OCI-M2 (cell line): ENCODE measurements at regions not wholly inside any gene's neighbourhood (a gene's known extent, or its start where the extent isn't known, plus 50 kb on each side); places are given as distances from the start of the nearest gene placed in this dataset.

Experiments used
- DNase-seq: peaks from one replicate; lab custom pipeline; 2025; ENCODE audit not compliant: unreplicated experiment; lab: John Stamatoyannopoulos, UW

DNA sequence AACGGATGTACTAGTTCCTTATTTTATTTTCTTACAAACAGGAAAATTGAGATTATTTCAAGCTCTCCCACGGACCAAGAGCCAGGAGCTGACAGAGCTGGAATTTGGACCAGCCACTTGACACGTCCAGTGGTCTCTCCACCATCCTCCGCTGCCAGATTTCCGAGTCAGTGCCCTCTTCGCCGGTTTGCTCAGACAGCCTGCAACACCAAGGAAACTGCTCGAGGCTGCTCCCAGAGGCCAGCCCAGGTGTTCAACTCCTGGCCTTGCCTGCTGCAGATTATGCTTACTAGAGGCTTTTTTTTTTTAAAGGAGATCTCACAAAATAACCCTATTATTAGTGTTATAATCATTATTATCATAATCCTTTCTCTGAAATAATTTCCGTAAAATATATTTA, 779.8 kb downstream of the RNF144A start:
- no peak for DNase-seq

DNA sequence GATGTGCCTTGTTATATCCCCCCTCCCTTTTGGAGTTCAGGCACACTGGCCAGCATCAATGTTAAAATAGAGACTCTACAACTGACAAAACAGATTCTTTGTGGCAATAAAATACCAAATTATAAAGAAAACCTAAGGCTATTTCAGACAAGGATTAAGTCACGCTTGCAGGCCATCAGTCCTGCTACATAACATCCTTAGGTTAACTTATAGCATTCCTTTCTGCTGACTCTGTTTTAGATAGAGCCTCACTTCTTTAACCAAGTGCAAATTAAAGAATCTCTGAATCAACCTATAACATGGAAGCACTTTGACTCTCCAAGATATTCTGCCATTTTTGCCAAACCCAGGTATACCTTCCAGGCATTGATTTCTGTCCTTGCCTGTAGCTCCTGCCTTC, 784.6 kb downstream of the RNF144A start:
- no peak for DNase-seq

DNA sequence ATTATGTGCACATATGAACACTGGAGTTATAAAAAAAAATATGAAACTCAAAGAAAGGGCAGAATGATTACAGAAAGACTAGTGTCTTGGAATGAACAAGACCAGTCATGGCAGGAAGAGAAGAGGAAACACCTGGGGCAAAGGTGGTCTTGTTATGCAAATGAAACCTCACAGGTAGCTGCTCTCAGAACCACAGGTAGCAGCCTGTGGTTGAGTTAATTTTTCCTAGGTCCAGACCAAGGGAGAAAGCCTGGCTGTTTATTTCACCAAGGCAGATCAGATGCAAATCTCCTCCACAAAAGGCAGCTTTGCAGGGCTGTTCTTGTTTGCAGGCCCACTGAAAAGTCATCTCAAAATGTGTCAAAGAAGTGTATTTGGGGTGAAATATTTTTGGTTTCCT, 785.8 kb downstream of the RNF144A start:
- no peak for DNase-seq

DNA sequence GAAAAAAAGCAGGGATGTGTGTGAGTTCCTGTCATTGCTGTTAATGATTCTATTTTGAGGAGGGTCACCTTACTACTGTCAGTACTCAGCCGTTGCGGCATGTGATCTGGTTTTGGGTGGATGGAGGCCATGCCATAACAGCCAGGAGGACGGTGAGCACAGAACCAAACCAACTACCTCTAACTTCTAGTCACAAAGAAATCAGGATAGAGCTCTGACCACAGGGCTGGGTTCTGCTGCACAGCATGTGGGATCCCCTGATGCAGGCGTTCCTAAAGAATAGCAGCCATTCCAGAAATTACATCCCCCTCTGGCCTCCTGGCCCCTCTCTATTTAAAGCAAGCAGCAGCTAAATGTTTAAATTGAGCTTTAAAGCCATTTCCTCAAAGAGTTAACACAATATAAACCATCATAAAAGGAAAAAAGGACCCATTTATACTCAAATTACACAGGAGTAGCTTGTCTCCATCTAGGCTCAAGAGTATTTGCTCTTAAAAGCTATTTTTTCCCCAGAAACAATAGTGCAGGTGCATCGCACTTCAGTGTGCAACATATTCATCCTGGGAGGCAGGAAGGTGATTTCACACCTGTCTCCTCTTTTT, 786.4 kb downstream of the RNF144A start:
- no peak for DNase-seq

DNA sequence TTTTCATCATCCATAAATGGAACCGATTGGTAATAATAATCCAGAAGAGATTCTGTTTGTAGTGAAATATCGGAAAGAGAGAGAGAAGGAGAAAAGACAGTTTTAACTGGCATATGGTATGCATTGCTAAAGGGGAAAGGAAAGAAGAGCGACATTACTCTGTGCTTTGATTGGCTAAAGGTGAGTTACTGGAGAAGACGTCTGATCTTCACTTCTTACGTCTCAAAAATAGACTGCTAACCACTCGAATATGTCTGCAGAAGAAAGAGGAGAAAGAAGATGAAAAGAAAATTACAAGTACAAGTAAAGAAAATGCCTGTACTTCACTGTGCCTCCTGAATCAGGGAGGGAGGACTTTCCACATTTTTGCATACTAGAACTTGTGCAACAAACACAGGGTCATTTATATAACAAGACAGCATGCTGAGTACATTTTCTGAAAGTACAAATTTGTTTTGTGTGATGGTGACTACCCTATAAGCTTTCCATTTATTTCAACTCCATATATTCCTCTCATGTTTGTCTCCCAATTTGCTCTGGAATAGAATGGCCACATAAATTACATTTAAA, 787.2 kb downstream of the RNF144A start:
- DNase-seq = no peak

DNA sequence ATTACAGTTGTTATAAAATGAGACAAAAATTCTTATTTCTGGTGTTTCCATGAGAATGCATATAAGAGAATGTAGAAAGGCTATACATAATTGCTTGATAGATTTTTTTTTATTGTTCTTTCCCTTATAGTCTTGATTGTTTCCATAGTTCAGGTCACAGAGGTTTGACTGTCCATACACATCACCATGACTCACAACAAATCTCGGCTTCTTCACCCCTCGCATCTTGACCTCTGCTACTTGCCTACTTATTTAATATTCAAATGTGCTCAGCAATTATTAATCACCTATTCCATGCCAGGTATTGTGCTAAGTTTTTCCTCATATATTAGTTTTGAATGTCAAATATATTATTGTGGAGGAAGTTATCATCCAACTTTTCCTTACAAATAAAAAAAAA, 789.6 kb downstream of the RNF144A start:
- no peak for DNase-seq

DNA sequence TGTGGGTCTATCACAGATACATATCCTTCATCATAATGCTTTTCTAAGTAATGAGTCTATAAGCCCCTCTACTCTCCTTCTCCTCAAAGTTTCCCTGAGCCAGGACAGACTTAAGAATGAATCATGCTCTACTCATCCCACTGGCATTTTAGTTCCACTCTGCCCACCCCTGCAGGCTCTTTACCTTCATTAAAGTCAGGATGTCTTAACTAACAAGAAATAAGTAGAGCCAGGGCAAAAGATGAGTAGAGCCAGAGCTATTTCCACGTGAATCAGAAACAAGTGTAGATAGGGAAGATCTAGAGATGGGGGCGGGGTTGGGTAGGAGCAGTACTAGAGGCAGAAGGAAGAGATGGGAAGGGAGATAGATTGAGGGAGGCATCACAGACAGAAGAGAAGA, 790.5 kb downstream of the RNF144A start:
- no peak for DNase-seq

DNA sequence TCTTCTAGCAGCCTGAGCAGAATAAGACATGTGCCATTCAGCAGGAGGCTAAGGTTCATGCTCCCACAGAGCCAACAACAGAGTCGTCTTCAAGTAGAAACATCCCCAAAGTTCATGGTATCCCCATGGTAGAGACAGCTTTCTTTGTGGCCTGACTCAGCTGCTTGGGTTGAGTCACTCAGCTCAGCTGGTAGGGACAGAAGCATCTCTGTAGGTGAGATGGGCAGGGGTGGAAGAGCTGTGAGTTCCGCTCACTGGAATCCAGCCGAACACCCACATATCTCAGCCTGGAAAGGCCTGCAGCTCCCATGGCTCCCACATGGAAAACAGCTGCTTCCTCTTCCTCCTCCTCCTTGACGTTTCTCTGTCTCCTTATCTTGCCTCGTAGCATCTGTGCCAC, 792.7 kb downstream of the RNF144A start:
- no peak for DNase-seq

DNA sequence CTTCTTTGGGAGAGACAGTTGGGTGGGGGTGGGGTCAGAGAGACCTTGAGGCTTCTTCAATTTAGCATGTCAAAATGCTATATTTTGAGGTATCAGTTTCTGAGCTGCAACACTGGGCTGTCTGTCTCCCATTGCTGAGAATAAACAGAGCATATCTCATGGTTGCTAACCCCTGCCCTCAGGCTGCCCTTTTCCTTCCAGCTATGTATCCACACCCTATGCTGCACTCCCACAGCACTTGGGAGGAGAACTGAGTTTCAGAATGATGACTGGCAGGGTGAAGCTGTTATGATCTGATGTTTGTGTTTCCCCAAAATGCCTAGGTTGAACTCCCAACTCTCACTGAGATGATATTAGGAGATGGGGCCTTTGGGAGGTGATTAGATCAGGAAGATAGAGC, 794.0 kb downstream of the RNF144A start:
- no peak for DNase-seq

DNA sequence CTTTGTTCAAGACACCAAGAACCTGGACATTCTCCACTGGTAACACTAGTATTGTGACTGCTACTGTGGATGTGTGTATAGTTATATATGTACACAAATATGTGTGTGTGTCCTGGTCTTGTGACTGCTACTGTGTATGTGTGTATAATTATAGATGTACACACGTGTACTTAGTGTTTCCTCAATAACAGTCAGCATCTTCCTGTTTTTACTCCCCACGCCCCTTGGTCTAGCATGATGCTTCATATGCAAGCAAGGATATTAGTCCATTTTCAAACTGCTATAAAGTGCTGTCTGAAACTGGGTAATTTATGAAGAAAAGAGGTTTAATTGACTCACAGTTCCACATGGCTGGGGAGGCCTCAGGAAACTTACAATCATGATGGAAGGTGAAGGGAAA, 802.7 kb downstream of the RNF144A start:
- DNase-seq = no peak

DNA sequence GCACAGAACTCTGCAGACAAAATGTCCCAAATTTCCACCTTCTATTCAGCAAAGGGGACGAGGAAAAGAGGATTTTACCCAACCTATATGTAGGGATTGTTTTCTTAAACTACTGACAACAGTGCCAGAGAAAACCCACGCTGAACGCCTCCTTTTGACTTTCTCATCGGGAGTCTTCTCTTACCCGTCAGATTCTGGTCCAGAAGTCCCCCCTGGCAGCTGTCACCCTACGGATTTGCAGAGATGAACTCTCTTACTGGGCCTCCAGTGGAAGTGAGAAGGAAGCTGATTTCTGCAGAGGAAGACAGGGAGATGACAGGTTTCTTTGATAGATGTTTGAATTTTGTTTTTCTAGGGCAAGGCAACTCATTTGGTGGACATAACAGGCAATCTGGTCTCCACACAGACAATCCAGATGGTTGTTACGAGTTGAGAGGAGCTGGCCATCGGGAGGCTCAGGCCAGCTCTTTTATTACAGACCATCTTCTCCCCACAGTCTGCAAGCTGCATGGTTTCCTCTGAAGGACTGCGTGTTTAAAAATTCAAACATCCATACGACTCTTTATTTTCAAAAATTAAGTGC, 804.3 kb downstream of the RNF144A start:
- DNase-seq = no peak

DNA sequence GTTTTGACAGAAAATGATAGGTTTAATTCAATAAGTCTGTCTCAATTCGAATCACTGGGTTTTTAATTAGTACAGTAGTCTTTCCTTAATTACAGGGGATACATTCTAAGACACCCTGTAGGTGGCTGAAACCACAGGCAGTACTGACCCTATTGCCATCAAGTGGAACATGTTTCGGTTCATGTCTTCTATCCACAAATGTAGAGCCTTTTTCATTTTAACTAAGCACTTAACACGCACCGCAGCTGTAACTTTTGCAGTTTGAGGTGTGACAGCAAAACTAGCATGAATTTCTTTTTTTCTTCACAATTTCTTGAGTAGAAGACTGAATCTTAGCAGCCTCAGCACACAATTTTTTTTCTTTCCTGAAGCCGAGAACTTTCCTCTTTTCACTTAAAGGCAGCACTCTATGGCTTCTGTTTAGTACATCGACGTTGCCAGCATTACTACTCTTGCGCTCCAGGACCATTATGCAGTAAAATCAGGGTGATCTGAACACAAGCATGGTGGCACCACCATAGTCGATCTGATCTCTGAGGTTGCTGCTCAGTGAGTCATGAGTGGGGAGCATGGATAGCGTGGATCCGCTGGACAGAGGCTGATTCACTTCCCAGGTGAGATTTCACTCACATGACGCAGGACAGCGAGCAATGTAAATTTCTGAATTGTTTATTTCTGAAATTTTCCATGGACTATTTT, 805.1 kb downstream of the RNF144A start:
- no peak for DNase-seq

DNA sequence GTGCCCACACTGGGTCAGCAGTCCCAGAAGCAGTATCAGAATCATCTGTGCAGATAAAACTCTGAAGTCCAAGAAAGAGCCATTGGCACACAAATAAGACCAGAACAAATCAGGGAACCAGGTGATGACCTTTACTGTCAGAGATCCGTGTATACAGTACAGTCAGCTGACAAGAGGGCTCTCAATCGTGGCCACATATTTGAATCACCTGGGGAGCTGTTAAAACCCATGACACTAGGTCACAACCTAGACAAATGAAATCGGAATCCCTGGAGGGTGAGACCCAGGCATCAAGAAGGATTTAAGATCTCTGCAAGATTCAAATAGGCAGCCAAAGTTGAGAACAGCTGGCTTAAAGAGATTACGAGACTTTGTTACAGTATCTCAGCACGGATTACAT, 807.1 kb downstream of the RNF144A start:
- DNase-seq = no peak

DNA sequence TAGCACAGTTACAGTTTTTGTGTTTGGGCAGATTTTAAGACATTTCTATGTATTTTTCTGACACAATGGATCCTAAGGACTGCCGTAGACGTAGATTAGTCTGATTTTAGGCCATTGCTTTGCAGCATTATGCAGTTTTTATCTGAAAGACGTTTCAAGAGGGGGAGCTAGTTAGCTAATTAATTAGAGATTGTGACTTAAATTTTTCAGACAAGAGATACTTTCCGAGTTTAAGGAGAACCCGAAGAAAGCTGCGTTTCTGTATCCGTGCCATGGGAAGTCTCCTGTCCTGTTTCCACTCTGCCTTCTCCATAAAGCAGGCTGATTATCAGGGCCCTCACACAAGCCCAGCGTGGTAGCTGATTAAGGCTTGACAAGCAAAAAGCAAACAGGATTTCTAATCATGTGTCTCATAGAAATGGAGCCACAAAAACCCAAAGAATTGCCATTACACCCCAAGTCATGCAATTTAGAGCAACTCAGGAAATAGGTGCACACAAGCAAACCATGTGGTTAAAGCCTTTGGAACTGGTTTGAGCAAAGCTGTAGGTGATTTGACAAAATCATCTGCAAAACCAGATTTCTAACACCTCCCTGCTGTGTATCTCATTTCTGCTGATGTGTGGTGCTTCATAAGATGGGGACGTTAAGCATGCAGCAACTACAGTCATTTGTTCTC, 808.1 kb downstream of the RNF144A start:
- no peak for DNase-seq

DNA sequence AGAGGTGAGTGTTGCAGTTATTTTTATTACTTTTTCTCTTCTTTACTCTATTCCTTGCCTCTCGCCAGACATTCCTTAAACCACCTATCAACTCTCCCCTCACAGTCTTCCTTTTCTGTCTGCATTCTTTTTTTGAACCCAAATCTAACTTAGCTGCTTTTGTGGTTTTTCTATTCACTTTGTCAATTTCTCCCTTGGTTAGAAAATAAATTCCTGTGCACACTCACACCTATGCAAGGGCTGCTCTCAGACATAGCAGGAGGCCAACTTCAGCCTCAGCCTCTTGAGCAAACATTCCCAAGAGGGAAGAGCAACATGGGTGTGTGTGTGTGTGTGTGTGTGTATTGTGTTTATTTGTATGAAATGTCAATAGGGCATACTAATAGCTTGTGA, 808.6 kb downstream of the RNF144A start:
- no peak for DNase-seq

DNA sequence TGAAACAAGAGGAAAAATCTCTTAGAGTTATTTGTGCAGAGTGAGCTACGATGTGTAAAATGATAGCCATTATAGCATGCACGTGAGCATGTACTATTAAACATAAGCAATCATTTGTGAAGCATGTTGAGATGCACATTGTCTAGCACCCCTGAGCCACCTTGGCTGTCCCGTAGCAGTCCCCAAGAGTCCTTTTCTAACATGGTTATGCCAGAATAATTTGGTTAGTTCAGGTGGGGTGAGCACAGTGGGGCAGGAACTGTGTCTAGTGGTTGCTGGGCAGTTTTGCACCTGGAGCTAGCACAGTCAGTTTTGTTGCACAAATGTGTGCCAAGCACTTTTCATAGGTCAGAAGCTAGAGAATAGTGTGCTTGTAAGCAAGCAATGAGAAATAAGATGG, 809.8 kb downstream of the RNF144A start:
- DNase-seq = no peak

DNA sequence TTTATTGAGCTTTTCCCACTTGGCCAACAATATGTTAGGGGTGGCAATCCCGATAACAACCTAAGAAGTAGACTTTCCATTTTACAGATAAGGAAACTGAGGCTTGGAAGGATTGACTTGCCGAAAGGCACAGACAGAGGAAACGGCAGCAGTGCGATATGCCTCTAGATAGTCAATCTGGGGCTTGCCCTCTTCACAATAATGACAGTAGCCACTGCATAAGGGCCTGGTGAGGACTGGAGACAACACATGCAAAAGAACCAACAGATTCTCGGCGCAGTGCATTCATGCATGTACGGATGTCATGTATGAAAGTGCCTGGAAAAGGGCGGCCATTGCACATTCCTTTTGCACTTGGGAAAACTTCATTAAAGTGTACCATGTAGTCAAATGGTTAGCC, 811.2 kb downstream of the RNF144A start:
- no peak for DNase-seq

DNA sequence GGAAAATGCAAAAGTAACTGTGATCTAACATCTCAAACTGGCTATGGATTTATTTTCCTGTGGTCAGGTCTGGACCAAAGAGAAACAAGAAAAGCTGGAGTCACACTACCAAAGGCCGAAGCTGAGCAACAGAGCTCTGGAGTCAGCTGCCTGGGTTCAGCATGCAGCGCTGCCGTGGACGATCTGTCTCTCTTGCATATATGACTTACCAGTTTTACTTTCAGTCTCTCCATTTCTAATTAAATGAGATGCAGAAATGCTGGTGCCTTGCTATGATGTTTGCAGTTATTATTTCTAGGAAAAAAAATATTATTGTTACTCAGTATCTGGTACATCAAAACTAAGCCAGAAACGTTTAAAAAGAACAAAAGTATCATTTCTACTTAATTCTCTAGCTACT, 813.2 kb downstream of the RNF144A start:
- DNase-seq = no peak

DNA sequence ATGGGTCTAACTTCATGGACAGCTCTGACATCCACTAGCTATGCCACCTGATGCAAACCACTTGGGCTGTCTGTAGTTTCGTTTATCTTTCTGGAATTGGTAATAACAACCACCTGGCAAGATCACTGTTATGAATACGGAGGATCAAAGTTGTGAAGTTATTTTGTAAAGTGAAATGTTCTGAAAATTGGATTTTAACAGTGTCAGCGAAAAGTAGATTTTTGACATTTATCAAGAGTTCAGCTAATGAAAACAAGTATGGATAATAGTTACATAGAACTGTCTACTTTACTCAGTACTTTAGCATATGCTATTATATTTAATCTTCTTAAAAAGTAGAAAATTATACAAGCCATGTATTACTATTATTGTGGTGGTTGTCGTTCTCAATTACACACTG, 813.8 kb downstream of the RNF144A start:
- DNase-seq = no peak

DNA sequence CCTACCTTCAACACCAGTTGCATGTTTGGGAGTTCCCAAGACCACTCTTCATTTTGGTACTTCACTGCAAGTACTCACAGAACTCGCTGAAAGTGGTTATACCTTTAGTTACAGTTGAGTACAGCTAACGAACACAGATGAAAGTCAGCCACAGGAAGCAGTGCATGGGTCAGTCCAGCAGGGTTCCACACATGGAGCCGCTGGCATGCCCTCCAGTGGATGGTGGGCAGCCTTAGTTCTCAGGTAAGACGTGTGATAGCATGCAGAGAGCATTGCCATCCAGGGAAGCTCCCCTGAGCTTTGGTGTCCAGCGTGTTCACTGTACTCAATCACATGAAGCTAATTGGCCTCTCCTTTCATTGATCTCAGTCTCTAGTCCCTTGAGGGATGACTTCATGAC, 815.3 kb downstream of the RNF144A start:
- no peak for DNase-seq

DNA sequence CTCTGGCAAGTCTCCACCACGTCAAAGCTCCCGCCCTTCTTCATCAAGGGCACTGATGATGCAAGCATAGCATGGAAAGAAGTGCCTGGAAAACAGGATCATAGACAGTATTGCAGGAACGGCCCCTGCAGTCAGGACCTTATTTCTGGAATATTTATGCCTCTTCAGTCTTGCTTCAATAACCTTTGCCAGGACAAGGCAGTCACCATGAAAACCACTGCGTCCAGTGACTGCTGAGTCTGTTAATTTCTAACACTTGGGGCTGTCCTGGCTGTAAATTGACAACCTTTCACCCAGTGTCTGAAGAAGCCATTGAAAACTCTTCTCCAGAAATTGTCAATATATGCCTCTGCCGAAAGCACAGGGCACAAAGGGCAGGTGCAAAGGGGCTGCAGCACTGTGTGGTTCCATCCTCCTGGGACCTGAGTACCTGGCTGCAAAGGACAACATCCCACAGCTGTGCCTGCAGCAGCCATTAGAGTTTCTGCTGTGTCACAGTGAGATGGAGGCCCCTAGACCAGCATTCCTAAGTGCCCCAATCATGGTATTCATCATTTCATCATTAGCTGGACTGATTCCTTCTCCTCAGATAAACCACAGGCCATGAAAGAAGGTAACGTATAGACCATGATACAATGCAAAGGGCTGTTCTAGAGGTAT, 819.6 kb downstream of the RNF144A start:
- DNase-seq = no peak
